ENCODE measurements at regions not wholly inside any gene's neighbourhood (a gene's known extent, or its start where the extent isn't known, plus 50 kb on each side); places are given as distances from the start of the nearest gene placed in this dataset.

DNA sequence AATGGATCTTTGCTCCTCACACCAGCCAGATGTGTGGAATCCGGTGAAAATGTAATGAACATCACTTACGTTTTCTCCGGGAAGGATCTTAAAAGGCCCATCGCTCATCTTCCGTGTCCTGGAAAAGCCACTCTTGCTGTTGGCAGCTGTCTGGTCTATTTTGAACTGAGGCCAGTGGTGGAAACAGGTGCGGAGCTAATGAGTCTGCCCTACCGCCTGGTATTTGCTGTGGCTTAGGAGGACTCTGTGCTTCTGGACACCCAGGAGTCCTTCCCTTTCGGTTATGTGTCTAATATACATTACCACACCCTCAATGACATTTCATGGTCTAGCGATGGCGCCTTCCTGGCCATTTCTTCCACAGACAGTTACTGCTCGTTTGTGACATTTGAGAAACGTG is 264.2 kb upstream of the PREP start:
- TF ChIP-seq, protein P1, sequence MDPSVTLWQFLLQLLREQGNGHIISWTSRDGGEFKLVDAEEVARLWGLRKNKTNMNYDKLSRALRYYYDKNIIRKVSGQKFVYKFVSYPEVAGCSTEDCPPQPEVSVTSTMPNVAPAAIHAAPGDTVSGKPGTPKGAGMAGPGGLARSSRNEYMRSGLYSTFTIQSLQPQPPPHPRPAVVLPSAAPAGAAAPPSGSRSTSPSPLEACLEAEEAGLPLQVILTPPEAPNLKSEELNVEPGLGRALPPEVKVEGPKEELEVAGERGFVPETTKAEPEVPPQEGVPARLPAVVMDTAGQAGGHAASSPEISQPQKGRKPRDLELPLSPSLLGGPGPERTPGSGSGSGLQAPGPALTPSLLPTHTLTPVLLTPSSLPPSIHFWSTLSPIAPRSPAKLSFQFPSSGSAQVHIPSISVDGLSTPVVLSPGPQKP (IDR thresholded peaks at IDR 0.05; ENCODE audit: low read depth, low read length) = no peak
- TF ChIP-seq, protein P2, sequence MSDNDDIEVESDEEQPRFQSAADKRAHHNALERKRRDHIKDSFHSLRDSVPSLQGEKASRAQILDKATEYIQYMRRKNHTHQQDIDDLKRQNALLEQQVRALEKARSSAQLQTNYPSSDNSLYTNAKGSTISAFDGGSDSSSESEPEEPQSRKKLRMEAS (IDR thresholded peaks at IDR 0.05) = no peak
- no peak for TF ChIP-seq SMC3 (IDR thresholded peaks at IDR 0.05)
- TF ChIP-seq, protein P3, sequence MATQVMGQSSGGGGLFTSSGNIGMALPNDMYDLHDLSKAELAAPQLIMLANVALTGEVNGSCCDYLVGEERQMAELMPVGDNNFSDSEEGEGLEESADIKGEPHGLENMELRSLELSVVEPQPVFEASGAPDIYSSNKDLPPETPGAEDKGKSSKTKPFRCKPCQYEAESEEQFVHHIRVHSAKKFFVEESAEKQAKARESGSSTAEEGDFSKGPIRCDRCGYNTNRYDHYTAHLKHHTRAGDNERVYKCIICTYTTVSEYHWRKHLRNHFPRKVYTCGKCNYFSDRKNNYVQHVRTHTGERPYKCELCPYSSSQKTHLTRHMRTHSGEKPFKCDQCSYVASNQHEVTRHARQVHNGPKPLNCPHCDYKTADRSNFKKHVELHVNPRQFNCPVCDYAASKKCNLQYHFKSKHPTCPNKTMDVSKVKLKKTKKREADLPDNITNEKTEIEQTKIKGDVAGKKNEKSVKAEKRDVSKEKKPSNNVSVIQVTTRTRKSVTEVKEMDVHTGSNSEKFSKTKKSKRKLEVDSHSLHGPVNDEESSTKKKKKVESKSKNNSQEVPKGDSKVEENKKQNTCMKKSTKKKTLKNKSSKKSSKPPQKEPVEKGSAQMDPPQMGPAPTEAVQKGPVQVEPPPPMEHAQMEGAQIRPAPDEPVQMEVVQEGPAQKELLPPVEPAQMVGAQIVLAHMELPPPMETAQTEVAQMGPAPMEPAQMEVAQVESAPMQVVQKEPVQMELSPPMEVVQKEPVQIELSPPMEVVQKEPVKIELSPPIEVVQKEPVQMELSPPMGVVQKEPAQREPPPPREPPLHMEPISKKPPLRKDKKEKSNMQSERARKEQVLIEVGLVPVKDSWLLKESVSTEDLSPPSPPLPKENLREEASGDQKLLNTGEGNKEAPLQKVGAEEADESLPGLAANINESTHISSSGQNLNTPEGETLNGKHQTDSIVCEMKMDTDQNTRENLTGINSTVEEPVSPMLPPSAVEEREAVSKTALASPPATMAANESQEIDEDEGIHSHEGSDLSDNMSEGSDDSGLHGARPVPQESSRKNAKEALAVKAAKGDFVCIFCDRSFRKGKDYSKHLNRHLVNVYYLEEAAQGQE (IDR thresholded peaks at IDR 0.05) = no peak
